Nucleus accumbens (tissue), 56 donors: ENCODE measurements at regions not wholly inside any gene's neighbourhood (a gene's known extent, or its start where the extent isn't known, plus 50 kb on each side); places are given as distances from the start of the nearest gene placed in this dataset.

Experiments
- DNase-seq, 56 donors: peaks; one replicate each; lab custom pipeline; 2025; lab: John Stamatoyannopoulos, UW

- DNase-seq = no peak
Observed at GRCh38 chr14:82251494-82251893, 717.8 kb upstream of the SEL1L start.

DNA sequence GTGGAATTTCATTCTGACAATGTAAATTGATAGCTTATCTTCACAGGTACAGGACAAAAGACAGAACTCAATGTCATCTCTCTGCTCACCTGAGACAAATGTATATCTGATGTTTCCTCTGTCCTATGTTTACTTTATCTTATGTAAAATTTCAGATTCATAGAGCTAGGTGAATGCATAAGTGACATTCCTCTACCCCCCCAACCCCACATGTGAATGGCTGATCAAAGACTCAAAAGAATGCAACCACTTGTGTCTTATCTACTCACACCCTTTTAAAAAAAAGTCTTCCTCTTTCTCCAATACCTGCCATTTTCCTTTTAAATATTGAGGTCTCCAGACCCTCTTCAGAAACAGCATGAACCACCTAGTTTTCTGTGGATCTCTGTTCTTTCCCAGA lies 736.6 kb upstream of the SEL1L start:
- no peak for DNase-seq

GRCh38 chr14:82298811-82299210 lies 765.2 kb upstream of the SEL1L start:
- no peak for DNase-seq

- no peak for DNase-seq
Observed at GRCh38 chr14:82309199-82309598, 775.5 kb upstream of the SEL1L start.

DNA sequence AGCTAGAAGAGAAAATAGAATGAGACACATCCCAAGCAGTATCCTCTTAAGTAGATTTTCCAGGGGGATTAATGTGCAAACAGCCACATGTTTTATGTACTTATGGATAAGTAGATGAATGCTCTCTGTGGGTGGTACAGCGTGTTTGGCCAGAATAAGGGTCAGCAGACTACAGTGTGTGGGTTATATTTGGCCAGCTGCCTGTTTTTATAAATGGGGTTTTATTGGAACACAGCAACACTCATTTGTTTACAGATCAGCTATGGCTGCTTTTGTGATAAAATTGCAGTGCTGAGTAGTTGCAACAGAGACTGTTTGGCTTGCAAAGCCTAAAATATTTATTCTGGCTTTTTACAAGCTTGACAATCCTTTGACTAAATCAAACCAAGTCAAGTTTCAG lies 780.2 kb upstream of the SEL1L start:
- no peak for DNase-seq

GRCh38 chr14:82328442-82328841 lies 794.8 kb upstream of the SEL1L start:
- DNase-seq = no peak

DNA sequence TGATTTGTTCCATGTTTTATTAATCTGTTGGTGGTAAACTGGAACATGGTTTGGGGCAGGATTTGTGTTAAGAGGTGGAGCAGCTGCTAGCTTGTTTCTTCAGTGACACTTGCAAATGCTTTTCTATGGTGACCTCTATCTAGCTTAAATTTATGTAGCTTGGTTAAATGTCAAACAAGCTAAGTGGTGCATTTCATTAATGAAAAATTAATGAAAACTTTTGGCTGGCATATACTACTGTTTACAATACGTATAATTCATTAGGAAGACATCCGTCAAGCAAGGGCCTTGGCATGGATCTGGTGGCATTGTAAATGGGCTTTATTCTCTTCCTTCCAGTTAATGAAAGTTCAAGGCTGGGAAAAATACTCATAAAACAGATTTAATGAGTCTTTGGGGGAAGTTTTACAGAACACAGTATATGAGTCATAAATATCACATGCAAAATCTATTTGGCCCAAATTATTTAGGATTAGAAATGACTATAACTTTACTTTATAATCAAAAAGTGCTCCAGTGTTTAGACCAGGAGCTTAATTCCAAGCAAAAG lies 807.7 kb upstream of the SEL1L start:
- no peak for DNase-seq

DNA sequence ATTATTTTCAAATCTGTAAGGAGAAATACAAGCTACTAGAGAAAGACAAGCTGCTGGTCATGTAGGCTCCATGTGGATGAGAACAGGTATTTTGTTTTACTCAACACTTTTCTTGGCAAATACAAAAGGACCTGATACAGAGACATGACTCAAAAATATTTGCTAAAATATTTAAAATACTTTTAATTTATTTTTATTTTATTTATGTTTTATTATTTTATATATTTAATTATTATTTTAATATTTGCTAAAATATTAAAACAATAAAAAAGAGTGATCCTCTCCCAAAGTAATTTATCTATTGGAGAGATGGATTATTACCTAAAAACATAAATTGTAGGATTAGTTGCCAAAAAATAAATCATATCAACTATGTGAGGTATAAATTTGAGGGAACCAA lies 808.9 kb upstream of the SEL1L start:
- no peak for DNase-seq

- no peak for DNase-seq
Observed at GRCh38 chr14:82345184-82345583, 811.5 kb upstream of the SEL1L start.

GRCh38 chr14:82354126-82354525 lies 820.5 kb upstream of the SEL1L start:
- DNase-seq = no peak

DNA sequence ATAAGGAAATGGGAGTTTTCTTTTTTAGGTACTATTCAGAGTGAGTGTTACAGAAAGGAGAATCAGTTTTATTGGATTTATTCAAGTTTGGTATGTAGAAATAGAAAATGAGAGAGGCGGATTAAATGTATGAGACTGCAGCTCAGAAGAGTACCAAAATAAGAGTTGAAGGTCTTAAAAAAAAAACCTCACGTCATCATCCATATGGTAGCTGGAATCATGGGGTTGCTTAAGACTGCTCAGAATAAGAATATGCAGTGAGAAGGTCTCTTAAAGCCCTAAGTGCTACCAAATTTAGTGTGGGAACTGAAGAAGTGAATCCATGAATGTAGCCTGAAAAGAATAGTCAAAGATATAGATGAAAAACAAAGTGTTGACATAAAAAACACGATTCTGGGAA lies 825.5 kb upstream of the SEL1L start:
- DNase-seq = no peak

DNA sequence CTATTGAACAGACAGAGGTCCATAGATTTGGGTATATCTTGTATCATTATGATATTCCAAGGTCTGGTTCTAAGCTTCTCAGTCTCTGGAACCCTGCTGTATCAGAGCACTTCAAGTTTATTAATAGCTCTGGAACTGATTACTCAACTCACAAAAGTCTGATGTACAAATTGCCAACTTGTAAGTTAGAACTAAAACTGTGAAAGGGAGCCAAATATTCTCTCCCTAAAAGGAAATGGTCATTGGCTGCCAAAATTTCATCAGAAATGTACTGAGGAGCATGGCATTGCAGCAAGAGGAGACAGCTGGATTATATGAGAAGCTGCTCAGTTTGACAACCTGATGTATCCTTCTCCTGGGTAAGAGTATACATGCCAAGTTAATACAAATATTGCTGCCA lies 828.8 kb upstream of the SEL1L start:
- DNase-seq = no peak

DNA sequence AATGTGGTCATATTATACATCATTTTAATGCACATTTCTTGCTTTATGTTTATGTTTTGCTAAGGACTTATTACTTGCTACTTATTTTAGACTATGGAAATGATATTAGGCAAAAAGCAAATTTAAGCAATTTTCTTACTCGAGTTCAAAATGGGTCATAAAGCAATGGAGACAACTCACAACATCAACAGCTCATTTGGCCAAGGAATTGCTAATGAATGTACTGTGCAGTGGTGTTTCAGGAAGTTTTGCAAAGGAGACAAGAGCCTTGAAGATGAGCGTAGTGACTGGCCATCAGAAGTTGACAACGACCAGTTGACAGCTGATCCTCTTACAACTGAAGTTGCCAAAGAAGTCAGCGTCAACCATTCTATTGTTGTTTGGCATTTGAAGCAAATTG lies 831.8 kb upstream of the SEL1L start:
- DNase-seq = no peak

DNA sequence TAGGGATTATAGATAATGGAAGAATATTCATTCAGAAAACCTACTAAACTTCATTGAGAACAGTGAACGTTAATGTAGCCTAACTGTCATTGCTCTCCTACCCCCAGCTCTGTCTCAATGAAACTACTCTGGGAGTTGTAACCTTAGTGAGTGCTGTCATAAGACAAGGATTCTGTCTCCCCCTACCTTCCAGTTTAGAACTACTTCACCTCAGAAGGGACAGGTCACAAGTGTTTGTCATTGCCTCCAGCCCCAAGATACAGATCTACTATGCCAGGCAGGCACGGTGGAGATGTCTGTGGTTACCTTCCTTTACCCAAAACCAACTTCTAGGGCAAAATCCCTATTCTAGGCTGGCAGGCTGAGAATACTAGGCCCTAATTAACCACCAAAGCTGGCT lies 833.1 kb upstream of the SEL1L start:
- no peak for DNase-seq

GRCh38 chr14:82379291-82379690 lies 845.6 kb upstream of the SEL1L start:
- no peak for DNase-seq

DNA sequence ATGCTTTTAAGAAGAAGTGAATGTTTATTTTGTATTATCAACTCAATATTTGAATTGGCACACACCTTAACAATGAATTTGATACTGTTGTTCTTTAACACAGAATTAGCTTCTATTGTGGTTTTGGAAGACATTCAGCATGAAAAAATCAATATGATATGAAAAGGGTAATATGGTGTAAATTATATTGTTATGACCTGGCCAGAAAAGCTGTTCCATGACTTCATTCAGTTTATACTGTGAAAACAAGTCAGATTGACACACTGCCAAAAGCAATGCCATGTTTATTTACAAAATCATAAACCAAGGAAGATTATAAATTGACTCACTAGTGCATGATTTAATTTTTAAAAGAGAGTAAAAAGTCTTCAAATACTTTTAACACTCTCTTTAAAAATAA lies 851.4 kb upstream of the SEL1L start:
- no peak for DNase-seq

DNA sequence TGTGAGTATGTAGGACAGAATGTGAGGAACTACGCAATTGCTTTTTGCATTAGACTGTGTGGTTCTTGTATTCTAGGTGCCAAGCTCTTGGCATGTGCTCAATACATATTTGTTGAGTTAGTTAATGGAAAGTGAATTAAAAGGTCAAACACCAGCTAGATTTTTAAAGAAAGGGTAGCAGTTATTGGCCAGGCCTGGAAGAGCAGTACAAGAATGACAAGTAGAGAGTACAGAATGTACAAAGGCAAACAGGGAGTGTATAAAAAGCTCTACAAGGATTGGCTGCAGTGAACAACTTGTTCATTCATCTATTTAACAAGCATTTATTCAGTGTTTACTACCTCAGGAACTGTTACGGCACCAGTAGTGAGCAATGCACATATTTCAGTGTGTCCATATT lies 854.0 kb upstream of the SEL1L start:
- peak in 6 of 56 donors; percentile 1 to 39 (median 4) for DNase-seq

- no peak for DNase-seq
Observed at GRCh38 chr14:82388488-82388887, 854.8 kb upstream of the SEL1L start.

- no peak for DNase-seq
Observed at GRCh38 chr14:82390586-82390985, 856.9 kb upstream of the SEL1L start.

GRCh38 chr14:82394916-82395315 lies 861.3 kb upstream of the SEL1L start:
- DNase-seq = no peak

- DNase-seq = no peak
Observed at GRCh38 chr14:82398256-82398655, 864.6 kb upstream of the SEL1L start.

- no peak for DNase-seq
Observed at GRCh38 chr14:82403987-82404386, 870.3 kb upstream of the SEL1L start.

DNA sequence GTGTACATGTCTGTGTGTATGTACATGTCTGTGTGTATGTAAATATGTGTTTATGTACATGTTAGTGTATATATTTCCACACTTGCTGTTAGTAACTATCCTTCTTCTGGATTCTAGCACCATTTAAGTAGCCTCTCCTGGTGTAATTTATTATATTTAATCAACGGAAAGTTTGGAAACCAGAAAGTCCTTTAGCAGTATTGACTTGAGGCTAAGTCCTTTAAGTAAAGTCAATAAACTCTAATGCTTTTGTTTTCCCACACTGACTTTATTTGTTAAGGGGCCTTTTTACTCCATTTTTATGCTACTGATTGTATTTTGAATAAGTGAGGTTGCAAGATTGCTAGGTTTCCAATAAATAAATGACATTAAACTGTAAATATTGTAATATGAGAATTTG lies 876.4 kb upstream of the SEL1L start:
- DNase-seq = no peak
